K562 (cell line): ENCODE measurements at regions not wholly inside any gene's neighbourhood (a gene's known extent, or its start where the extent isn't known, plus 50 kb on each side); places are given as distances from the start of the nearest gene placed in this dataset.

Source experiments
- CBX3 ChIP-seq, 2 experiments: IDR thresholded peaks; 1 replicate in 1 of 2; 2 replicates in 1 of 2; pipeline ENCODE4 v1.6.1; 2012; ENCODE audit warnings: inconsistent platforms in 2 of 2, low read length in 2 of 2, borderline replicate concordance in 1 of 2, control low read depth in 1 of 2
- CEBPB ChIP-seq: fragments of 450-650 bp; IDR thresholded peaks from 2 replicates; pipeline ENCODE4 v1.6.1; 2016; ENCODE audit warnings: missing genetic modification characterization, missing compliant biosample characterization
- DIDO1 ChIP-seq: fragments of 450-650 bp; IDR thresholded peaks from 2 replicates; pipeline ENCODE4 v1.6.1; 2016; ENCODE audit warnings: low read depth, missing biosample characterization, missing genetic modification characterization
- ELF4 ChIP-seq: fragments of 450-650 bp; formaldehyde crosslinking; IDR thresholded peaks from 2 replicates; pipeline ENCODE4 v1.4.0; 2022; ENCODE audit warnings: missing genetic modification characterization
- EZH2 ChIP-seq: IDR thresholded peaks from 2 replicates; pipeline ENCODE4 v1.6.1; 2012; ENCODE audit warnings: low read depth, mild to moderate bottlenecking, inconsistent platforms, low read length, borderline replicate concordance
- POLR2A ChIP-seq: fragments of 450-650 bp; conservative IDR thresholded peaks from 2 replicates; pipeline ENCODE4 v1.6.1; 2016
- RNF2 ChIP-seq: sonication (generic); IDR thresholded peaks from 2 replicates; pipeline ENCODE4 v1.6.1; 2016
- ZBED1 ChIP-seq: IDR thresholded peaks from 2 replicates; pipeline ENCODE4 v1.6.1; 2014
- TF ChIP-seq, protein P1 (sequence below): sonication (generic); formaldehyde crosslinking; IDR thresholded peaks from 2 replicates; pipeline ENCODE4 v1.8.1; 2023; ENCODE audit warnings: missing genetic modification reagents, mild to moderate bottlenecking, borderline replicate concordance
- TF ChIP-seq, protein P2 (sequence below), 3 experiments: IDR thresholded peaks in 2 of 3; conservative IDR thresholded peaks in 1 of 3; 2 replicates each; pipeline ENCODE4 v1.5.1; 2011 to 2012; ENCODE audit warnings: low read length in 3 of 3, mild to moderate bottlenecking in 3 of 3, control low read depth in 2 of 3, improper control_type of control experiment in 1 of 3, inconsistent platforms in 1 of 3, low read depth in 1 of 3, mixed read lengths in 1 of 3, moderate library complexity in 1 of 3; ENCODE audit not compliant: insufficient read depth in 2 of 3

DNA sequence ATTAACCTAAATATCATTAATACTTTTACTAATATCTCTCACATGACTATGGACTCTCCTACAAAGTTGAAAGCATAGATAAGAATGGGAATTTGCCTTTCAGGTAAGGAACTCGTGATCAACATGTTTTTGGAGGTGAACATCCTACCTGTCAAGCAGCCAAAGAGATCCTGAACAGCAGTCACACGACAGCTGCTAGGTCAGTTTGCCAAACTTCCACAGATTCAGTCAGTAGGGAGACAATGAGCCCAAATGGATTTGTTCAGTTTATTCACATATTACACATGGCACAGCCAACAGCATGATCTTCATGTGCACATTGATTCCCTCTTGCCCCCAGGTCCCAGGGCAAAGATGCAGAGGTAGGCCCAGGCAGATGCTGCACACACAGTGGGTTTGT is 86.1 kb upstream of the LOC128125822 start:
- no peak for TF ChIP-seq CBX3 (IDR thresholded peaks at IDR 0.05; ENCODE audit: borderline replicate concordance in 1 of 2, low read length in 2 of 2)
- no peak for TF ChIP-seq ZBED1
- TF ChIP-seq RNF2, result no peak
- TF ChIP-seq, protein P1, sequence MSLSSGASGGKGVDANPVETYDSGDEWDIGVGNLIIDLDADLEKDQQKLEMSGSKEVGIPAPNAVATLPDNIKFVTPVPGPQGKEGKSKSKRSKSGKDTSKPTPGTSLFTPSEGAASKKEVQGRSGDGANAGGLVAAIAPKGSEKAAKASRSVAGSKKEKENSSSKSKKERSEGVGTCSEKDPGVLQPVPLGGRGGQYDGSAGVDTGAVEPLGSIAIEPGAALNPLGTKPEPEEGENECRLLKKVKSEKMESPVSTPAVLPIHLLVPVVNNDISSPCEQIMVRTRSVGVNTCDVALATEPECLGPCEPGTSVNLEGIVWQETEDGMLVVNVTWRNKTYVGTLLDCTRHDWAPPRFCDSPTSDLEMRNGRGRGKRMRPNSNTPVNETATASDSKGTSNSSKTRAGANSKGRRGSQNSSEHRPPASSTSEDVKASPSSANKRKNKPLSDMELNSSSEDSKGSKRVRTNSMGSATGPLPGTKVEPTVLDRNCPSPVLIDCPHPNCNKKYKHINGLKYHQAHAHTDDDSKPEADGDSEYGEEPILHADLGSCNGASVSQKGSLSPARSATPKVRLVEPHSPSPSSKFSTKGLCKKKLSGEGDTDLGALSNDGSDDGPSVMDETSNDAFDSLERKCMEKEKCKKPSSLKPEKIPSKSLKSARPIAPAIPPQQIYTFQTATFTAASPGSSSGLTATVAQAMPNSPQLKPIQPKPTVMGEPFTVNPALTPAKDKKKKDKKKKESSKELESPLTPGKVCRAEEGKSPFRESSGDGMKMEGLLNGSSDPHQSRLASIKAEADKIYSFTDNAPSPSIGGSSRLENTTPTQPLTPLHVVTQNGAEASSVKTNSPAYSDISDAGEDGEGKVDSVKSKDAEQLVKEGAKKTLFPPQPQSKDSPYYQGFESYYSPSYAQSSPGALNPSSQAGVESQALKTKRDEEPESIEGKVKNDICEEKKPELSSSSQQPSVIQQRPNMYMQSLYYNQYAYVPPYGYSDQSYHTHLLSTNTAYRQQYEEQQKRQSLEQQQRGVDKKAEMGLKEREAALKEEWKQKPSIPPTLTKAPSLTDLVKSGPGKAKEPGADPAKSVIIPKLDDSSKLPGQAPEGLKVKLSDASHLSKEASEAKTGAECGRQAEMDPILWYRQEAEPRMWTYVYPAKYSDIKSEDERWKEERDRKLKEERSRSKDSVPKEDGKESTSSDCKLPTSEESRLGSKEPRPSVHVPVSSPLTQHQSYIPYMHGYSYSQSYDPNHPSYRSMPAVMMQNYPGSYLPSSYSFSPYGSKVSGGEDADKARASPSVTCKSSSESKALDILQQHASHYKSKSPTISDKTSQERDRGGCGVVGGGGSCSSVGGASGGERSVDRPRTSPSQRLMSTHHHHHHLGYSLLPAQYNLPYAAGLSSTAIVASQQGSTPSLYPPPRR (CRISPR knock-in tag), result no peak
- no peak for TF ChIP-seq DIDO1 (tag)
- TF ChIP-seq ELF4 (CRISPR knock-in tag), result no peak
- TF ChIP-seq POLR2A, result no peak
- no peak for TF ChIP-seq CEBPB (tag)
- TF ChIP-seq EZH2, result no peak
- TF ChIP-seq, protein P2, sequence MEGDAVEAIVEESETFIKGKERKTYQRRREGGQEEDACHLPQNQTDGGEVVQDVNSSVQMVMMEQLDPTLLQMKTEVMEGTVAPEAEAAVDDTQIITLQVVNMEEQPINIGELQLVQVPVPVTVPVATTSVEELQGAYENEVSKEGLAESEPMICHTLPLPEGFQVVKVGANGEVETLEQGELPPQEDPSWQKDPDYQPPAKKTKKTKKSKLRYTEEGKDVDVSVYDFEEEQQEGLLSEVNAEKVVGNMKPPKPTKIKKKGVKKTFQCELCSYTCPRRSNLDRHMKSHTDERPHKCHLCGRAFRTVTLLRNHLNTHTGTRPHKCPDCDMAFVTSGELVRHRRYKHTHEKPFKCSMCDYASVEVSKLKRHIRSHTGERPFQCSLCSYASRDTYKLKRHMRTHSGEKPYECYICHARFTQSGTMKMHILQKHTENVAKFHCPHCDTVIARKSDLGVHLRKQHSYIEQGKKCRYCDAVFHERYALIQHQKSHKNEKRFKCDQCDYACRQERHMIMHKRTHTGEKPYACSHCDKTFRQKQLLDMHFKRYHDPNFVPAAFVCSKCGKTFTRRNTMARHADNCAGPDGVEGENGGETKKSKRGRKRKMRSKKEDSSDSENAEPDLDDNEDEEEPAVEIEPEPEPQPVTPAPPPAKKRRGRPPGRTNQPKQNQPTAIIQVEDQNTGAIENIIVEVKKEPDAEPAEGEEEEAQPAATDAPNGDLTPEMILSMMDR (IDR thresholded peaks at IDR 0.05 in 2 of 3, conservative IDR thresholded peaks at IDR 0.05 in 1 of 3; ENCODE audit: insufficient read depth in 2 of 3, low read depth in 1 of 3, low read length in 3 of 3), result no peak
